PC-3 (cell line): ENCODE measurements at regions not wholly inside any gene's neighbourhood (a gene's known extent, or its start where the extent isn't known, plus 50 kb on each side); places are given as distances from the start of the nearest gene placed in this dataset.

Experiments
- ATAC-seq: fragments of 200-7000 bp; cut with Tn5 transposase; 2 replicates; pipeline ENCODE4 v1.9.1; 2020; ENCODE audit warnings: mild to moderate bottlenecking, moderate library complexity
- BruUV-seq: library from RNA; stranded (reverse); fragments of 400-500 nt; replicated peaks from 2 replicates; lab custom pipeline; 2021; lab: Mats Ljungman, UMichigan
- CTCF ChIA-PET: fragments of 300-600 bp; sonication (Branson Sonifier 250); formaldehyde crosslinking; loops from one replicate; lab custom pipeline; 2022; ENCODE audit warnings: antibody characterized with exemption; lab: Charles Lee
- POLR2A ChIA-PET: fragments of 300-600 bp; sonication (Branson Sonifier 250); formaldehyde crosslinking; loops from one replicate; lab custom pipeline; 2022; ENCODE audit warnings: antibody characterized with exemption; ENCODE audit not compliant: unreplicated experiment; lab: Charles Lee
- DNase-seq: peaks from one replicate; pipeline ENCODE4 v3.0.0-alpha.2; 2015
- H2AFZ ChIP-seq: fragments of 300-600 bp; sonication (generic); 2 replicates; pipeline ENCODE4 v1.6.0; 2016; ENCODE audit warnings: antibody characterized with exemption, low read length
- H3F3A ChIP-seq: fragments of 300-600 bp; sonication (generic); one replicate; pipeline ENCODE4 v1.6.0; 2017; ENCODE audit warnings: antibody characterized with exemption, low read length, control low read depth, mild to moderate bottlenecking; ENCODE audit not compliant: unreplicated experiment
- H3K27ac ChIP-seq: fragments of 300-600 bp; sonication (generic); 2 replicates; pipeline ENCODE4 v1.5.1; 2016; ENCODE audit warnings: mild to moderate bottlenecking, low read length
- H3K27me3 ChIP-seq: fragments of 300-600 bp; sonication (generic); 2 replicates; pipeline ENCODE4 v1.6.1; 2016; ENCODE audit warnings: low read length, mixed read lengths
- H3K36me3 ChIP-seq: fragments of 300-600 bp; sonication (generic); 2 replicates; pipeline ENCODE4 v1.6.1; 2016; ENCODE audit warnings: low read depth, mixed run types, low read length, mixed read lengths
- H3K4me1 ChIP-seq: fragments of 300-600 bp; sonication (generic); 2 replicates; pipeline ENCODE4 v1.5.1; 2016; ENCODE audit warnings: low read length; ENCODE audit not compliant: insufficient read depth
- H3K4me2 ChIP-seq: fragments of 300-600 bp; sonication (generic); 2 replicates; pipeline ENCODE4 v1.6.0; 2016; ENCODE audit warnings: low read length
- H3K4me3 ChIP-seq: fragments of 300-600 bp; sonication (generic); 2 replicates; pipeline ENCODE4 v1.5.1; 2016; ENCODE audit warnings: mild to moderate bottlenecking, low read length, mixed read lengths
- H3K79me2 ChIP-seq: fragments of 300-600 bp; sonication (generic); 2 replicates; pipeline ENCODE4 v1.6.1; 2017; ENCODE audit warnings: low read length, mixed read lengths
- H3K9ac ChIP-seq: fragments of 300-600 bp; sonication (generic); 2 replicates; pipeline ENCODE4 v1.6.0; 2016; ENCODE audit warnings: mild to moderate bottlenecking, low read length
- H3K9me2 ChIP-seq: fragments of 300-600 bp; sonication (generic); replicated peaks from 2 replicates; pipeline ENCODE4 v1.6.1; 2016; ENCODE audit warnings: mixed run types, low read length, mixed read lengths
- H3K9me3 ChIP-seq: fragments of 300-600 bp; sonication (generic); 2 replicates; pipeline ENCODE4 v1.6.1; 2016; ENCODE audit warnings: low read length, mixed read lengths
- H4K20me1 ChIP-seq: fragments of 300-600 bp; sonication (generic); 2 replicates; pipeline ENCODE4 v1.6.1; 2016; ENCODE audit warnings: low read length, mixed read lengths
- CTCF ChIP-seq: fragments of 300-600 bp; sonication (generic); conservative IDR thresholded peaks from 2 replicates; pipeline ENCODE4 v1.5.1; 2017; ENCODE audit warnings: antibody characterized with exemption, low read depth, mild to moderate bottlenecking, low read length
- EZH2 ChIP-seq: fragments of 300-600 bp; sonication (generic); IDR thresholded peaks from one replicate; pipeline ENCODE4 v1.6.1; 2017; ENCODE audit warnings: antibody characterized with exemption, mild to moderate bottlenecking, low read length; ENCODE audit not compliant: unreplicated experiment
- EZH2phosphoT487 ChIP-seq: fragments of 300-600 bp; sonication (generic); IDR thresholded peaks from 2 replicates; pipeline ENCODE4 v1.6.1; 2018; ENCODE audit warnings: mild to moderate bottlenecking, antibody characterized with exemption, low read length, borderline replicate concordance
- intact Hi-C: fragments of 100-400 bp; cut with micrococcal nuclease; formaldehyde crosslinking; loops from 2 replicates; pipeline ENCODE4 v1.9.0; 2023

- Histone ChIP-seq H3K4me1 (no peaks in the 10 kb centered on the region), H3K9me2 (no peaks in the 10 kb centered on the region), H3K9ac (no peak overlapping the region), H3F3A (no peaks in the 10 kb centered on the region), H3K4me3 (no peak overlapping the region), H3K9me3 (no peaks in the 10 kb centered on the region), H3K4me2 (no peak overlapping the region), H3K27ac (no peak overlapping the region), H3K27me3 (no peaks in the 10 kb centered on the region), H3K79me2 (no peaks in the 10 kb centered on the region), H4K20me1 (no peaks in the 10 kb centered on the region), H2AFZ (no peak overlapping the region), H3K36me3 (no peaks in the 10 kb centered on the region)
- ChIA-PET CTCF (no interaction called here), POLR2A (no interaction called here)
- BruUV-seq: no TSS peak
- intact Hi-C loops: no loop called here
- ATAC-seq (no peak), DNase-seq (no peak)
- TF ChIP-seq CTCF (no peak), EZH2 (no peak), EZH2phosphoT487 (no peak)
These were observed 184.6 kb upstream of the BCOR start for GRCh38 chrX:40282348-40282747.

DNA sequence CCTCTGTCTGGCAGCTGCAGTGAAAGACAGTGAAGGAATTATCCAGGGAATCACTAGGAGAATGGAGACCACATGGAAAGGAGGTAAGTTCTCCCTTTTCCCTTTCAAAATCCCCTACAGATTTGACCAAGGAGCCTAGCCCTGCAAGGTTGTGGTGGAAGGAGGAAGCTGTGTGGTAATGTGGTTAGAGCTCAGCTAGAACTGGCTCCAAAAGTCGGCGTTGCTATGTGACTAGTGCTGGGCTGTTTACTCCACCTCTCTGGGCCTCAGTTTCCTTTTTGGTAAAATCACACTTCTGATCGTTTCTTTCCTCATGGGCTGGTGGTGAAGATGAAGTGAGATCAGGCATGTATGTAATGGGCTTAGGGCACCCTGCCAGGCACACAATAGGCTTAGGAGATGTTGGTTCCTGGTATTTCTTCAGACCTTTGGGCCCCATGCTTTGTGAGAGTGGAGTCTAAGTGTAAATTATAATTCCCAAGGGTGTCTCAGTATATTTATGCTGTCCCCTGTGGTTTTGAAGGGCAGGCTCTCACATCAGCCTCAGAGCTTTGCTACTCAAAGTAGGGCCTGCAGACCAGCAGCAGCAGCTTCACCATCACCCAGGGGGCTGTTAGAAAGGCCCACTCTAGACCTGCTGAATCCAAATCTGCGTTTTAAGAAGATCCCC lies 183.7 kb upstream of the BCOR start:
- Histone ChIP-seq H4K20me1 (no peaks in the 10 kb centered on the region), H3K4me2 (no peak overlapping the region), H3K27ac (no peak overlapping the region), H3K79me2 (no peaks in the 10 kb centered on the region), H3K4me3 (no peak overlapping the region), H3K9ac (no peak overlapping the region), H3K9me3 (no peaks in the 10 kb centered on the region), H3K4me1 (no peaks in the 10 kb centered on the region), H2AFZ (no peak overlapping the region), H3K9me2 (no peaks in the 10 kb centered on the region), H3K36me3 (no peaks in the 10 kb centered on the region), H3F3A (no peaks in the 10 kb centered on the region), H3K27me3 (no peaks in the 10 kb centered on the region)
- no peak for DNase-seq
- intact Hi-C loops: no loop called here
- ChIA-PET CTCF (no interaction called here), POLR2A (no interaction called here)
- TF ChIP-seq CTCF (no peak), EZH2phosphoT487 (no peak), EZH2 (no peak)
- no TSS peak for BruUV-seq
- ATAC-seq: no peak

DNA sequence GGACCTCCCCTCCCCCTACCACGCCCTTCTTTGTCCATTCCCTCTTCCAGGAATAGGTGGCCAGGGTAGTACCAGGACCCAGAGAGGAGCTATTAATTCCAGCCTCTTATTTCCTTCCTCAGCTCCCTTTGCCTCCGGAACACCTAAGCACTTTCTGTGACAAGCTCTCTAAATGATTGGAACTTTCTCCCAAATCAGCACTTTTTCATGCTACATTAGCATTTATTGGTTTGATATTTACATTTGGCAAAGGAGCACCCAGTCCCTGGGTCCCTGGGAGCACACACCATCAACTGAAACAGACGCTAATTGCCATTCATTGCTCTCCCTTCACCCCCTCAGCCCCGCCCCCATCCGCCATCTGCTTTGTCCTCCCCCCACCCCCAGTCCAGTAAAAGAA lies 182.0 kb upstream of the BCOR start:
- no peak overlapping the region for H2AFZ ChIP-seq
- intact Hi-C loops: no loop called here
- no peaks in the 10 kb centered on the region for H4K20me1 ChIP-seq
- ChIA-PET POLR2A (no interaction called here), CTCF (no interaction called here)
- no peaks in the 10 kb centered on the region for H3K36me3 ChIP-seq
- no peaks in the 10 kb centered on the region for H3K4me1 ChIP-seq
- H3K4me2 ChIP-seq: no peak overlapping the region
- TF ChIP-seq EZH2phosphoT487: no peak
- no peak for TF ChIP-seq EZH2
- no peak for TF ChIP-seq CTCF
- H3K27me3 ChIP-seq: no peaks in the 10 kb centered on the region
- H3K9me3 ChIP-seq: no peaks in the 10 kb centered on the region
- H3K9ac ChIP-seq: no peak overlapping the region
- no peaks in the 10 kb centered on the region for H3F3A ChIP-seq
- DNase-seq (no peak), ATAC-seq (no peak)
- no peaks in the 10 kb centered on the region for H3K9me2 ChIP-seq
- BruUV-seq: no TSS peak
- H3K27ac ChIP-seq: no peak overlapping the region
- no peaks in the 10 kb centered on the region for H3K79me2 ChIP-seq
- no peak overlapping the region for H3K4me3 ChIP-seq
